Brain microvascular endothelial cell (primary cell): ENCODE measurements at regions not wholly inside any gene's neighbourhood (a gene's known extent, or its start where the extent isn't known, plus 50 kb on each side); places are given as distances from the start of the nearest gene placed in this dataset.

Experiments used
- DNase-seq: peaks from one replicate; pipeline ENCODE4 v3.0.0-alpha.2; 2020
- H3K27ac ChIP-seq: fragments of 250-450 bp; sonication (Bioruptor Pico); 2 replicates; pipeline ENCODE4 v1.5.1; 2020; ENCODE audit warnings: mild to moderate bottlenecking, moderate library complexity
- H3K27me3 ChIP-seq: fragments of 250-450 bp; sonication (Bioruptor Pico); replicated peaks from 2 replicates; pipeline ENCODE4 v1.5.1; 2020; ENCODE audit warnings: mild to moderate bottlenecking
- H3K36me3 ChIP-seq: fragments of 250-450 bp; sonication (Bioruptor Pico); replicated peaks from 2 replicates; pipeline ENCODE4 v1.5.1; 2020; ENCODE audit warnings: mild to moderate bottlenecking
- H3K4me3 ChIP-seq: 2 replicates; pipeline ENCODE4 v1.5.1; 2011; ENCODE audit warnings: low read depth, mild to moderate bottlenecking, control low read depth, low read length, moderate library complexity
- in situ Hi-C: cut with HindIII; loops from 2 replicates; pipeline ENCODE4 v1.10.0; 2017; ENCODE audit warnings: low sequenced_read_pairs, low pct_ligation_motif_present
- TF ChIP-seq, protein P1 (sequence below): IDR thresholded peaks from 2 replicates; pipeline ENCODE4 v1.5.1; 2011; ENCODE audit warnings: low read depth, mild to moderate bottlenecking, moderate library complexity, low read length, control low read depth, inconsistent platforms; ENCODE audit errors: missing control alignments

DNA sequence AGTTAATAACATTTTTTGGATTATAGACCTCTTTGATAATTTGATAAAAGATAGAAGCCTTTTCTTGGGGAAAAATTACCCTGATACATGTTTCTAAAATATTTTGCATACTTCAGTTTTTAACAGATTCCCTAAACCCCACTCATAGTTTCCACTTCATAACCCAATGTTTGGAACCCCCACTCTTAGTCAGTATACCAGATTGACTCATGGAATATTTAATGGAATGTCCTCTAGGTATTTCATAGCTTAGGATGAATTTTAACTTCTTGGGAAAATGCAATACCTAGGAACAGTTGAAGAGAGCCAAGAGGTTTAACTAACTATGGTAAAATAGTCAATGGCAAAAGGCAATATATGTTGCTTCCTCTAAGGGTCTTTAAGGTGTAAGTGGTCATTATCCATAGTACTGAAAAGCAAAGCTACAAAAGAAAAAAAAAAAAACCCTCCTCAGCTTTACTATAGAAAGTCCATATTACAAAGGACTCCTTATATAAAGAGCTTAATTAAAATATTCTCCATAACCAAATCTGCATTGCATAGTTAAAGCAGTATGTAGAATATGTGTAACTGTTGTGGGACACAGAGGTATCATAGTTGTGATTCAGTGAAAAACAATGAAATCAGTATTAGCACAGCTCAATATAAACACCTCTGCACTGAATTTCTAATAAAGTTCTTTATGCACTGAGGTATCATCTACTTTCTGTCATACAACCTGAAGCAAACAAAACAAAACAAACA, 159.9 kb downstream of the PCDH7 start:
- TF ChIP-seq, protein P1, sequence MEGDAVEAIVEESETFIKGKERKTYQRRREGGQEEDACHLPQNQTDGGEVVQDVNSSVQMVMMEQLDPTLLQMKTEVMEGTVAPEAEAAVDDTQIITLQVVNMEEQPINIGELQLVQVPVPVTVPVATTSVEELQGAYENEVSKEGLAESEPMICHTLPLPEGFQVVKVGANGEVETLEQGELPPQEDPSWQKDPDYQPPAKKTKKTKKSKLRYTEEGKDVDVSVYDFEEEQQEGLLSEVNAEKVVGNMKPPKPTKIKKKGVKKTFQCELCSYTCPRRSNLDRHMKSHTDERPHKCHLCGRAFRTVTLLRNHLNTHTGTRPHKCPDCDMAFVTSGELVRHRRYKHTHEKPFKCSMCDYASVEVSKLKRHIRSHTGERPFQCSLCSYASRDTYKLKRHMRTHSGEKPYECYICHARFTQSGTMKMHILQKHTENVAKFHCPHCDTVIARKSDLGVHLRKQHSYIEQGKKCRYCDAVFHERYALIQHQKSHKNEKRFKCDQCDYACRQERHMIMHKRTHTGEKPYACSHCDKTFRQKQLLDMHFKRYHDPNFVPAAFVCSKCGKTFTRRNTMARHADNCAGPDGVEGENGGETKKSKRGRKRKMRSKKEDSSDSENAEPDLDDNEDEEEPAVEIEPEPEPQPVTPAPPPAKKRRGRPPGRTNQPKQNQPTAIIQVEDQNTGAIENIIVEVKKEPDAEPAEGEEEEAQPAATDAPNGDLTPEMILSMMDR: no peak
- no peak overlapping the region for H3K4me3 ChIP-seq
- in situ Hi-C loops: no loop called here
- no peaks in the 10 kb centered on the region for H3K27me3 ChIP-seq
- no peaks in the 10 kb centered on the region for H3K36me3 ChIP-seq
- H3K27ac ChIP-seq: no peak overlapping the region
- no peak for DNase-seq

GRCh38 chr4:30881985-30882384, 161.8 kb downstream of the PCDH7 start:
- no peaks in the 10 kb centered on the region for H3K36me3 ChIP-seq
- DNase-seq: no peak
- in situ Hi-C loops: no loop called here
- H3K4me3 ChIP-seq: no peak overlapping the region
- no peaks in the 10 kb centered on the region for H3K27me3 ChIP-seq
- no peak overlapping the region for H3K27ac ChIP-seq
- TF ChIP-seq, protein P1: no peak

GRCh38 chr4:30882443-30882842, 162.3 kb downstream of the PCDH7 start:
- TF ChIP-seq, protein P1: no peak
- no peaks in the 10 kb centered on the region for H3K36me3 ChIP-seq
- no peak for DNase-seq
- H3K4me3 ChIP-seq: no peak overlapping the region
- in situ Hi-C loops: no loop called here
- H3K27me3 ChIP-seq: no peaks in the 10 kb centered on the region
- no peak overlapping the region for H3K27ac ChIP-seq

- Histone ChIP-seq H3K36me3 (no peaks in the 10 kb centered on the region), H3K27ac (no peak overlapping the region), H3K27me3 (no peaks in the 10 kb centered on the region), H3K4me3 (no peak overlapping the region)
- TF ChIP-seq, protein P1: no peak
- no peak for DNase-seq
- in situ Hi-C loops: no loop called here
Measured at GRCh38 chr4:30882995-30883675, 163.0 kb downstream of the PCDH7 start.

DNA sequence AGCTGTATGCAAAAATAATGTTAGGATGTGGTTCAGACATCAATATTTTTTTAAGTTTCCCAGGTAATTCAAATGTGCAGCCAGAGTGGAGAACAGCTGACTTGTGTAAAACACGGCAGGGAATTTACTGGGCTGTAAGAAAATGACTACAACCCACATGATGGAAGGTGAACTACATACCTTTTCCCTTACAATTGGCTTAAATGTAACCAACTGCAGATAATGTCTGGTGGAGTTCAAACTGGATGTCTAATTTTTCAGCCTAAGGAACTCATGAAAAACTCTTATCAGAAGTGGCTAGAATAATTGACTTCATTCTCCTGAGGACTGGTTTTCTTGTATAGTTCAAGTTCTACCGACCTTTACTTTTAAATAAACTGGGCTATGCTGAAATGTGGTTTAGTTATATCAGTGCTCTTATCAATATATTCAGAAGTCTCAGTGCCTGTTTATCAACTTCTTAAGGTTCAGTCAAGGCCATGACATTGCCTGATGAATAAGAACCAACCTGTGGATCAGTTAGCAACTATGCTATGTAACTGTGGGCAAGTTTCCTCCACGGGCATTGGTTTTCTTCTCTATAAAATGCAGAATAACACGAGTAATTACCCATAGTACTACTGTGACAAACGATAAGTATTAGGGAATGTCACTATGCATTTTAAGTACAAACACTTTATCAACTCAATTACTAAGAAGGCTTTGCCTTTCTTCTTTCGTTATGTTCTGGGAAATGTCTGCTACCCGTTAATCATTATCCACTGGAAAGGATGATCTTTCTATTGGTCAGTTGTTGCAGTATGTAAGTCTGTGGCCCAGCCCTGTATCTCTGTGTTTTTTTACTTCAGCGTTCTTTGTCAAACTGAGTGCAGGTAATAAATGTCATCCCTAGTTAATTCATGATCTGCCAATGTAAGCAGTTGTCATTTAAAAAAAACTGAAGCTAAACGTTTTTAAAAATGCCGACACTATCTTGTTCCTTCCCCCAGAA, 181.6 kb downstream of the PCDH7 start:
- H3K27me3 ChIP-seq: no peaks in the 10 kb centered on the region
- TF ChIP-seq, protein P1: no peak
- no peak overlapping the region for H3K27ac ChIP-seq
- in situ Hi-C loops: no loop called here
- H3K36me3 ChIP-seq: no peaks in the 10 kb centered on the region
- no peak for DNase-seq
- H3K4me3 ChIP-seq: no peak overlapping the region
